ENCODE measurements at regions not wholly inside any gene's neighbourhood (a gene's known extent, or its start where the extent isn't known, plus 50 kb on each side); places are given as distances from the start of the nearest gene placed in this dataset.

DNA sequence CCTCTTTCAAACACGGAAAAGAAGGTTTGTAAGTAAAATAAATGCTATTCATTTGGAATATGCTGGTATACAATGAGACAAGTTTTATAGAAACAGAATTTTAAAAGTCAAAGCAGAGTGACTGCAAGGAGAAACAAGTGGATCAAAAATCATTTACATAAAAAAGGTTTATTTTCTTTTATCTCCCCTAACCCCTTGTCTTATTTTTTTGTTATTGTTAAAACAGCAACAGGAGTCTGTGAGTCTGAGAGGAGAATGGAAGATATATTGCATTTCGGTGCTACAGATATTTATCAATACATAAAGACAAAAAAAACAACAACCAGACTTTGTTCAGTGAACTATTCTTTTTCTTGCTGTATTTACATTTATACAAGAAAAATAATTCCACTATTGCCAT, 1116.4 kb downstream of the OTOL1 start:
- intact Hi-C loops (cut with micrococcal nuclease) = no loop called here
- no peaks in the 10 kb centered on the region for H3K79me2 ChIP-seq (ENCODE audit: low read length)
- no peaks in the 10 kb centered on the region for H3K27me3 ChIP-seq (ENCODE audit: low read length)
- no peaks in the 10 kb centered on the region for H3F3A ChIP-seq (ENCODE audit: low read length, unreplicated experiment)
- ChIA-PET POLR2A (ENCODE audit: unreplicated experiment) (no interaction called here), CTCF (no interaction called here)
- no peak overlapping the region for H3K4me2 ChIP-seq (ENCODE audit: low read length)
- ATAC-seq (no peak), DNase-seq (no peak)
- TF ChIP-seq, protein P1, sequence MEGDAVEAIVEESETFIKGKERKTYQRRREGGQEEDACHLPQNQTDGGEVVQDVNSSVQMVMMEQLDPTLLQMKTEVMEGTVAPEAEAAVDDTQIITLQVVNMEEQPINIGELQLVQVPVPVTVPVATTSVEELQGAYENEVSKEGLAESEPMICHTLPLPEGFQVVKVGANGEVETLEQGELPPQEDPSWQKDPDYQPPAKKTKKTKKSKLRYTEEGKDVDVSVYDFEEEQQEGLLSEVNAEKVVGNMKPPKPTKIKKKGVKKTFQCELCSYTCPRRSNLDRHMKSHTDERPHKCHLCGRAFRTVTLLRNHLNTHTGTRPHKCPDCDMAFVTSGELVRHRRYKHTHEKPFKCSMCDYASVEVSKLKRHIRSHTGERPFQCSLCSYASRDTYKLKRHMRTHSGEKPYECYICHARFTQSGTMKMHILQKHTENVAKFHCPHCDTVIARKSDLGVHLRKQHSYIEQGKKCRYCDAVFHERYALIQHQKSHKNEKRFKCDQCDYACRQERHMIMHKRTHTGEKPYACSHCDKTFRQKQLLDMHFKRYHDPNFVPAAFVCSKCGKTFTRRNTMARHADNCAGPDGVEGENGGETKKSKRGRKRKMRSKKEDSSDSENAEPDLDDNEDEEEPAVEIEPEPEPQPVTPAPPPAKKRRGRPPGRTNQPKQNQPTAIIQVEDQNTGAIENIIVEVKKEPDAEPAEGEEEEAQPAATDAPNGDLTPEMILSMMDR (conservative IDR thresholded peaks at IDR 0.05; ENCODE audit: low read depth, low read length) = no peak
- TF ChIP-seq EZH2 (IDR thresholded peaks at IDR 0.05; ENCODE audit: low read length, unreplicated experiment) = no peak
- no peak for TF ChIP-seq EZH2phosphoT487 (IDR thresholded peaks at IDR 0.05; ENCODE audit: borderline replicate concordance, low read length)
- no peak overlapping the region for H3K9ac ChIP-seq (ENCODE audit: low read length)
- H3K27ac ChIP-seq (ENCODE audit: low read length) = no peak overlapping the region
- no peak overlapping the region for H3K4me3 ChIP-seq (ENCODE audit: low read length)
- no peaks in the 10 kb centered on the region for H3K9me3 ChIP-seq (ENCODE audit: low read length)
- H4K20me1 ChIP-seq (ENCODE audit: low read length) = no peaks in the 10 kb centered on the region
- H3K4me1 ChIP-seq (ENCODE audit: insufficient read depth, low read length) = no peaks in the 10 kb centered on the region
- BruUV-seq (replicated peaks) = no TSS peak
- no peaks in the 10 kb centered on the region for H3K9me2 ChIP-seq (replicated peaks; ENCODE audit: low read length)
- H3K36me3 ChIP-seq (ENCODE audit: low read depth, low read length) = no peaks in the 10 kb centered on the region
- no peak overlapping the region for H2AFZ ChIP-seq (ENCODE audit: low read length)

DNA sequence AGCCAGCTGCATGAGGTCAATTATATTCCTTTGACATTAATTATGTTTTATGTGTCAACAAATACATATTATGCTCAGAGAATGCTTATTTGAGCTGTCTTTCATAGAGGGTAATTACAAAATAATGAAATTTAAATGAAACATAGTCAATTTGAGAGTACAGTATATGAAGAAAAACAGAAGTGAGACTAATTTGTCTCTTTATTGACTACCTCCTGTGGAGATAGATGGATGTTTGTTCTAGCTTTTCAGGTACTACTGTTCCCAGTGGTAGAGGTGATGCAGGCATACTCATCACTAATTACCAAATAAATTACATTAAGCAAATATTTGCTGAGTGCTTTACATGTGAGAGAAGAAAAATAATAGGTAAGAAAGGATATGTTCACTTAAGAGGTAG, 1129.6 kb downstream of the OTOL1 start:
- CTCF ChIA-PET = no interaction called here
- intact Hi-C loops (cut with micrococcal nuclease) = no loop called here
- H4K20me1 ChIP-seq (ENCODE audit: low read length) = no peaks in the 10 kb centered on the region

DNA sequence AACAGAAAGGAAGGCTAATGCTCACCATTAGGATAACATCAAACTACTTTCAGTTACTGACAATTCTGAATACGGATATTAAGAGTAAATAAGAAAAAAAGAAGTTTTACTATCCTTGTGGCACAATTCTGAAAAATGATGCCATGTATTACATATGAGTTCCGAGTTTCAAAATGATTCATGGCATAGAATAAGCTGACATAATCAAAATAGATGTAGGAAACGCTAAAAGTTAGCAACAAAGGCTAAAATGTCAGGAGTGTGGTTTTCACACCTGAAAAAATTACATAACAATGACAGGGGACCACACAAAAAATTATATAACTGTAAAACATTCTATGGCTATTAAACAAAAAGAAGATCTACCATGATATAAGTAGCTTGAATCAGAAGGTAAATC, 1131.9 kb downstream of the OTOL1 start:
- H3K9me3 ChIP-seq (ENCODE audit: low read length) = no peaks in the 10 kb centered on the region
- ATAC-seq (no peak), DNase-seq (no peak)
- no TSS peak for BruUV-seq (replicated peaks)
- H3K9me2 ChIP-seq (replicated peaks; ENCODE audit: low read length) = no peaks in the 10 kb centered on the region
- no peak overlapping the region for H3K4me3 ChIP-seq (ENCODE audit: low read length)
- intact Hi-C loops (cut with micrococcal nuclease) = no loop called here
- no peak overlapping the region for H3K9ac ChIP-seq (ENCODE audit: low read length)
- TF ChIP-seq, protein P1 (conservative IDR thresholded peaks at IDR 0.05; ENCODE audit: low read depth, low read length) = no peak
- no peak for TF ChIP-seq EZH2 (IDR thresholded peaks at IDR 0.05; ENCODE audit: low read length, unreplicated experiment)
- TF ChIP-seq EZH2phosphoT487 (IDR thresholded peaks at IDR 0.05; ENCODE audit: borderline replicate concordance, low read length) = no peak
- ChIA-PET CTCF (no interaction called here), POLR2A (ENCODE audit: unreplicated experiment) (no interaction called here)
- no peaks in the 10 kb centered on the region for H3F3A ChIP-seq (ENCODE audit: low read length, unreplicated experiment)
- H3K27me3 ChIP-seq (ENCODE audit: low read length) = no peaks in the 10 kb centered on the region
- H3K79me2 ChIP-seq (ENCODE audit: low read length) = no peaks in the 10 kb centered on the region
- H4K20me1 ChIP-seq (ENCODE audit: low read length) = no peaks in the 10 kb centered on the region
- no peak overlapping the region for H3K4me2 ChIP-seq (ENCODE audit: low read length)
- no peak overlapping the region for H3K27ac ChIP-seq (ENCODE audit: low read length)
- no peak overlapping the region for H2AFZ ChIP-seq (ENCODE audit: low read length)
- H3K36me3 ChIP-seq (ENCODE audit: low read depth, low read length) = no peaks in the 10 kb centered on the region
- H3K4me1 ChIP-seq (ENCODE audit: insufficient read depth, low read length) = 0 out of 2 replicates have a peak, but pooled peaks cover 8% of the 10 kb centered on the region

More for the DNA sequence above, 1129.6 kb downstream of the OTOL1 start:
- no peaks in the 10 kb centered on the region for H3K27me3 ChIP-seq (ENCODE audit: low read length)
- H3F3A ChIP-seq (ENCODE audit: low read length, unreplicated experiment) = no peaks in the 10 kb centered on the region
- H3K79me2 ChIP-seq (ENCODE audit: low read length) = no peaks in the 10 kb centered on the region
- H3K36me3 ChIP-seq (ENCODE audit: low read depth, low read length) = no peaks in the 10 kb centered on the region
- no peaks in the 10 kb centered on the region for H3K9me3 ChIP-seq (ENCODE audit: low read length)
- DNase-seq (no peak), ATAC-seq (no peak)
- no peak for TF ChIP-seq EZH2phosphoT487 (IDR thresholded peaks at IDR 0.05; ENCODE audit: borderline replicate concordance, low read length)
- TF ChIP-seq, protein P1 (conservative IDR thresholded peaks at IDR 0.05; ENCODE audit: low read depth, low read length) = no peak
- no peak for TF ChIP-seq EZH2 (IDR thresholded peaks at IDR 0.05; ENCODE audit: low read length, unreplicated experiment)
- H3K4me2 ChIP-seq (ENCODE audit: low read length) = no peak overlapping the region
- no TSS peak for BruUV-seq (replicated peaks)
- POLR2A ChIA-PET (ENCODE audit: unreplicated experiment) = no interaction called here
- no peaks in the 10 kb centered on the region for H3K4me1 ChIP-seq (ENCODE audit: insufficient read depth, low read length)
- no peak overlapping the region for H3K27ac ChIP-seq (ENCODE audit: low read length)
- H2AFZ ChIP-seq (ENCODE audit: low read length) = no peak overlapping the region
- no peaks in the 10 kb centered on the region for H3K9me2 ChIP-seq (replicated peaks; ENCODE audit: low read length)
- H3K4me3 ChIP-seq (ENCODE audit: low read length) = no peak overlapping the region
- H3K9ac ChIP-seq (ENCODE audit: low read length) = no peak overlapping the region
